Subcutaneous abdominal adipose tissue (tissue), 5 donors: ENCODE measurements at regions not wholly inside any gene's neighbourhood (a gene's known extent, or its start where the extent isn't known, plus 50 kb on each side); places are given as distances from the start of the nearest gene placed in this dataset.

Source experiments
- H3K27ac ChIP-seq: one replicate; pipeline ENCODE4 v1.7.0; 2013; ENCODE audit warnings: low read depth, mild to moderate bottlenecking, inconsistent platforms, low read length, moderate library complexity
- H3K27me3 ChIP-seq, 5 donors: one replicate each; pipeline ENCODE4 v1.7.0; 2013; ENCODE audit warnings: low read length in 5 of 5, inconsistent platforms in 1 of 5; ENCODE audit not compliant: control insufficient read depth in 5 of 5, insufficient read depth in 4 of 5
- H3K36me3 ChIP-seq, 5 donors: one replicate each; pipeline ENCODE4 v1.7.0; 2013; ENCODE audit warnings: low read length in 5 of 5; ENCODE audit not compliant: control insufficient read depth in 5 of 5, insufficient read depth in 5 of 5
- H3K4me1 ChIP-seq, 5 donors: one replicate each; pipeline ENCODE4 v1.7.0; 2013; ENCODE audit warnings: low read length in 5 of 5, mild to moderate bottlenecking in 3 of 5, moderate library complexity in 1 of 5; ENCODE audit not compliant: control insufficient read depth in 5 of 5, insufficient read depth in 5 of 5
- H3K4me3 ChIP-seq, 5 donors: one replicate each; pipeline ENCODE4 v1.7.0; 2013; ENCODE audit warnings: low read length in 5 of 5, low read depth in 1 of 5
- H3K9ac ChIP-seq, 5 donors: one replicate each; pipeline ENCODE4 v1.7.0; 2013; ENCODE audit warnings: low read length in 5 of 5, mild to moderate bottlenecking in 4 of 5, moderate library complexity in 3 of 5
- H3K9me3 ChIP-seq, 5 donors: one replicate each; pipeline ENCODE4 v1.7.0; 2013; ENCODE audit warnings: low read length in 5 of 5; ENCODE audit not compliant: control insufficient read depth in 5 of 5
- donor health status: healthy.
- donor health status: healthy.
- donor health status: healthy.
- donor health status: healthy.
- donor health status: healthy.

DNA sequence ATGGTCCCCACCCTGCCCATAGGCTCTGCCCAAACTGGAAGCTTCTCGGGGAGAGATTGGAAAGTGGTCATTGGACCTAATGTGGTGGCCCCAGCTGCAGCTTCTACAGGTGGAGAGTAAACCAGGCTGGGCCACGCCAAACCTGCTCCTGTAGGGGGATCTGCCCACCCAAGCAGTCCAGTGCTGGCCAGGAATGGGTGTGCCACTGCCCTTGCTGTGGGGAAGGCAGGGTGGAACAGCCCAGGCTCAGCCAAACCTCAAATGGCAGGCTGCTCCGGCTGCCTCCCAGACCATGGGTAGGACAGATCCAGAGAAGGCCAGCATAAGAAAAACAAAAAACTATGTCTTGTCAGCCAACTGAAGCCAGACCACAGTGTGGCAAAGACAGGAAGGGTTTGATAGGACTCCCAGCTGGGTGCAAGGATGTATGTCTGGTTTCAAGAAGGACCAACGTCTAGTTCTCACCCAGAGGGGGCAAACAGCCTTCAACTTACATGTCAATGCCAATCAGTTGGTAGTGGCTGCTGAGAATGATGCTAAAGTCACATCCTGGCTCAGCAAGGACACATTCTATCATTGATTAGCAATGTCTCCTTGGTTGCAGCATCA lies 267.3 kb downstream of the UACA start:
- no peak overlapping the region for H3K27ac ChIP-seq
- no peaks in the 10 kb centered on the region for H3K36me3 ChIP-seq
- no peaks in the 10 kb centered on the region for H3K9me3 ChIP-seq
- no peak overlapping the region for H3K9ac ChIP-seq
- H3K4me3 ChIP-seq: no peak overlapping the region
- no peaks in the 10 kb centered on the region for H3K27me3 ChIP-seq
- H3K4me1 ChIP-seq: peaks cover 0 to 30% (median 16%) of the 10 kb centered on the region in 5 donors

DNA sequence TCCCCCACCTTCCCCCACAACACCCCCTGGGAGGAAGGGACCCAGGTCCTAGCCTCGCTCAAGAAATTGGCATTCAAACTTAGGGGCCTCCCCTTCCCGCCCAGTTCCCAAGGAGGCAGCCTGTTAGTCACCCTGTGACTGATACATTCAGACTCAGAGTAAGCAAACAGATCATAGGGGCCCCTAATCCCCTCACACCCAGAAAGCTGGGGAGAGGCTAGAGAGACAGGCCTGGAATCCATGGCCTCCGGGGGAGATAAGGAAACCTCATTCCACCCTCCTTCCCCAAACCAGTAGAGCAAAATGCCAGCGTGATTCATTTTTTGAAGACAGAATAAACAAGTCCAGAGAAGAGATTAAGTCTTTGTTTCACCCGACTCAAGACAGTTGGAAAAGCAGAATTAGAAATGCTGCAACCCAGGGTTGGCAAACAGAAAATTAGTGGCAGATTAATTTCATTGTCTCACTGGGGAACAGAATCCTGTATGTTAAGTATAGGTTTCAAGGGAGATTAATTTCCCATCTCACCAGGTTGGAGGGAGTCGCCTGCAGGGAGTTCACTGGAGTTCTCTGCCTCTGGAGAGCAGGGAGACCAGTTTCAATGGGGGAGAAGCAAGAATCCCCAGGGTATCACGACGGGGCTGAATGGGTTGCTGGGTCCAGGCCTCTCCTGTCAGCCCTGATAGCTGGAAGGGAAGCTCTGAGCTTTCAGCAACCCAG lies 268.3 kb downstream of the UACA start:
- Histone ChIP-seq H3K27ac (no peak overlapping the region), H3K36me3 (no peaks in the 10 kb centered on the region), H3K9me3 (no peaks in the 10 kb centered on the region), H3K4me1 (peaks cover 0 to 36% (median 16%) of the 10 kb centered on the region in 5 donors), H3K27me3 (no peaks in the 10 kb centered on the region), H3K9ac (no peak overlapping the region), H3K4me3 (no peak overlapping the region)

DNA sequence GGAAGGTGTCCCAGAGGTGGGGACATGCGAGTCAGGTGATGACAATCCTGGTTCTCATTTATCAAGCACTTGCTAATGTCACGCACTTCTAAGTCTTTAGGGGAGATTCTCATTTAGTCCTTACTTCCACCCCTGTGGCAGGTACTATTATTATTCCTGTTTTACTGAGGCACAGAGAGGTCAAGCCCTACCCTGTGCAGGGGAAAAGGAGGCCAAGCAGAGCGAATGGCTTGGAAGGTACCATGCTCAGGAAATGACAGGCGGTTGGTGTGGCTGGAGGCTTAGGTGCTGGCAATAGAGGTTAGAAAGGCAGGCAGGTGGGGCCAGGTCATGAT lies 268.9 kb downstream of the UACA start:
- Histone ChIP-seq H3K4me3 (no peak overlapping the region), H3K4me1 (peaks cover 0 to 36% (median 16%) of the 10 kb centered on the region in 5 donors), H3K9ac (no peak overlapping the region), H3K27ac (no peak overlapping the region), H3K27me3 (no peaks in the 10 kb centered on the region), H3K36me3 (no peaks in the 10 kb centered on the region), H3K9me3 (no peaks in the 10 kb centered on the region)

- H3K4me1 ChIP-seq: peaks cover 0 to 36% (median 16%) of the 10 kb centered on the region in 5 donors
- H3K27ac ChIP-seq: no peak overlapping the region
- H3K27me3 ChIP-seq: no peaks in the 10 kb centered on the region
Measured at GRCh38 chr15:70493787-70494516, 269.4 kb downstream of the UACA start.

GRCh38 chr15:70493376-70493775 lies 270.0 kb downstream of the UACA start:
- H3K9me3 ChIP-seq: no peaks in the 10 kb centered on the region

More at GRCh38 chr15:70493787-70494516, 269.4 kb downstream of the UACA start:
- H3K9ac ChIP-seq: no peak overlapping the region
- no peaks in the 10 kb centered on the region for H3K9me3 ChIP-seq
- H3K4me3 ChIP-seq: no peak overlapping the region
- H3K36me3 ChIP-seq: no peaks in the 10 kb centered on the region

DNA sequence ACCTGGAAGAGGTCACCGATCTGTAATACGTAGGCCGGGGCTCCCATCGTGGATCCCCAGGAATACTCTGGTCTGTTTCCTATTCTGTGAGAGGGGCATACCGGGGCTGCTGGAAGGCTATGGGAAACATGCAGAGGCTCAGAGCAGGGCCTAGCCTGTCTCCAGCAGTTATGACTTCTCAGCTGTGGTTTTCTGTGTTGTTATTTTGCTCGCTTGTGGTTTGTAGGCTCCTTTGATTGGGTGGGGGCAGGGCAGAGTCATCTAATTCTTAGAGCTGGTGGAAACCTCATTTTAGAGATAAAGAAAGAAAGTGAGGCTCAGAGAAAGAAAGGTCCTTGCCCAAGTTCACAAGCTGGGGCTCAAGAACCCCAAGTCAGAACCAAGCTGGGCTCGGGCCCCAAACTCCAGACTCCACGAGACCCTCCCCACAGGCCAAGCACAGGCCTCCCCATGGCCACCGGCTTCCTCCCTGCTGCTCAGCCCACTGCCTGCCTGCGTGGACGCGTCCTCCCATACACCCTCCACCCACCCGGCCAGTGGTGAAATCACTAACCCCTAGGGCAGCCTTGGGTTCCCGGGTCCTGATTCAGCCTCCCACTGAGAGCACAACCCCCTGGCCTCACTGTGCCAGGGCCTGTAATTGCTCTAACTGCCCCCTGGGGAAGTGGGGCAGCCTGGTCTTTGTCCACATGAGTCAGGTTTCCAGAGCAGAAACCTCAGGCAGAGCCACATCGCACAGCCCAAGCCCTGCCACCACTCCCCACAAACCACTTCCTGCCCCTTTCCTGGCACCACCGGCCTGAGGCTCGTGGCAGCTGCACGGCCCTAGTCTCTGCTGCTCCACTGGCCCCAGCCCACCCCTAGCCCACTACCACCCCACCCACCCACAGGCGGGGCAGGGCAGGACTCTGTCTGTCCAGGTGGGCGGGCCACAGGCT lies 270.8 kb downstream of the UACA start:
- Histone ChIP-seq H3K4me3 (peak overlapping the region in 1 of 5 donors; percentile 6), H3K36me3 (no peaks in the 10 kb centered on the region), H3K9me3 (no peaks in the 10 kb centered on the region), H3K9ac (no peak overlapping the region), H3K4me1 (peaks cover 0 to 44% (median 20%) of the 10 kb centered on the region in 5 donors), H3K27ac (no peak overlapping the region), H3K27me3 (no peaks in the 10 kb centered on the region)

More at GRCh38 chr15:70493376-70493775, 270.0 kb downstream of the UACA start:
- Histone ChIP-seq H3K4me1 (peaks cover 0 to 36% (median 16%) of the 10 kb centered on the region in 5 donors), H3K4me3 (no peak overlapping the region), H3K9ac (no peak overlapping the region), H3K27me3 (no peaks in the 10 kb centered on the region), H3K36me3 (no peaks in the 10 kb centered on the region), H3K27ac (no peak overlapping the region)

- H3K36me3 ChIP-seq: no peaks in the 10 kb centered on the region
- peaks cover 3 to 52% (median 27%) of the 10 kb centered on the region in 5 donors for H3K4me1 ChIP-seq
- no peak overlapping the region for H3K4me3 ChIP-seq
- no peak overlapping the region for H3K27ac ChIP-seq
- no peaks in the 10 kb centered on the region for H3K9me3 ChIP-seq
- H3K9ac ChIP-seq: no peak overlapping the region
- H3K27me3 ChIP-seq: no peaks in the 10 kb centered on the region
Measured at GRCh38 chr15:70491641-70492040, 271.7 kb downstream of the UACA start.

- H3K27ac ChIP-seq: no peak overlapping the region
- H3K9ac ChIP-seq: no peak overlapping the region
- no peaks in the 10 kb centered on the region for H3K27me3 ChIP-seq
- no peak overlapping the region for H3K4me3 ChIP-seq
- peaks cover 5 to 57% (median 31%) of the 10 kb centered on the region in 5 donors for H3K4me1 ChIP-seq
- no peaks in the 10 kb centered on the region for H3K36me3 ChIP-seq
- H3K9me3 ChIP-seq: no peaks in the 10 kb centered on the region
Measured at GRCh38 chr15:70491201-70491621, 272.1 kb downstream of the UACA start.

DNA sequence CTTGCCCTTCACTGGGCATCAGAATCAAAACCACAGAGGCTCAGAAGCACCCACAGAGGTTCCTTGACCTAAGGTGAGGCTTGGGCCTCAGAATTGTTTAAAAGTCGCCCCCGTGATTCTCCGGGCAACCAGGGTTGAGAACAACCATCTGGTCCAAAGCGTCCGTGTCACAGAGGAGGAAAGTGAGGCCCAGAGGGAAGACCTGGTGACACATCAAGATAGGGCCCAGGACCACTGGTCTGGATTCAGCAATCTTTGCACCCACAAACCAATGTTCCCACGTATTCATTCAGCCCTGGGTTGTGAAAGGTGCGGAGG lies 272.6 kb downstream of the UACA start:
- Histone ChIP-seq H3K27ac (no peak overlapping the region), H3K9me3 (no peaks in the 10 kb centered on the region), H3K4me3 (no peak overlapping the region), H3K36me3 (no peaks in the 10 kb centered on the region), H3K27me3 (no peaks in the 10 kb centered on the region), H3K9ac (no peak overlapping the region), H3K4me1 (peaks cover 5 to 61% (median 32%) of the 10 kb centered on the region in 5 donors)
